NK-92 (cell line): ENCODE measurements at regions not wholly inside any gene's neighbourhood (a gene's known extent, or its start where the extent isn't known, plus 50 kb on each side); places are given as distances from the start of the nearest gene placed in this dataset.

Experiments
- DNase-seq: peaks from one replicate; lab custom pipeline; 2025; ENCODE audit not compliant: unreplicated experiment; lab: John Stamatoyannopoulos, UW

DNA sequence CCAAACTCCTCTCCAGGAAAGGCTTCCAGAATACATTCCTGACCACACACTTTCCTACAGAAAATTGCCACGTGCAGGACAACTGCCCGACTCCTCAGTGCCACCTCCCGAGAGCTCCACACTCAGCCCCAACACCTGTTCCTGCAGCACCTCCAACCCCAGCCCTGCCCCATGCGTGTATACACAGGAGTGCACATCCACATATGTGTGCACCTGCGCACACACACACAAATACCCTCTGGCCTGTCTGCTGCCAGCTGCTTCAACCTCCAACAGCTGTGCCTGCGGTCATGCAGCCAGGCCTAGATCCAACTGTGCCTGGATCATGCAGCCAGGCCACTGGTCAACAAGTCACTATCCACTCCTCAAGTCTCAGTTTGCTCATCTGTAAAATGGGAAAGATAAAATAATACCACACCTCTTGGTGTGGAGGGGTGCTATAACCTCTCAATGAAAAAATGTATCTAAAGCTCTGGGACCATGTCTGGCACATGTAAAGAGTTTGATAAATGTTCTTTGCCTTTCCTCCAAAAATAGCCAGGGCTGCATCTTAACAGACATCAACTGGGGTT, 152.1 kb upstream of the ID2 start:
- no peak for DNase-seq

DNA sequence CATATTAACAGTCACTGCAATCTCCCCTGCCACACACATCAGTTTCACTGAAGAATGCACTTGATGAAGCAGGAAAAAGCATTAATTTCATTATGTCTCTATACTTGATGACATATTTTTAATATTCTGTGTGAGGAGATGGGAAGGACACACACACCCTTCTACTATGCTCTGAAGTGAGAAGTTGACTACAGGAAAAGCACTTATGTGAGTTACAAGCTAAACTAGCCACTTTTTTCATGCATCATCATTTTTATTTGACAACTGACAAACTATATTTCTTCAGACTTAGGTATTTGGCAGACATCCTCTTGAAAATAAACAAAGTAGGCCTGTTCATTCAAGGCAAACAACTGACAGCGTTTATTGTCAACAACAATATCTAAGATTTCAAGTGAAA, 150.4 kb upstream of the ID2 start:
- no peak for DNase-seq

DNA sequence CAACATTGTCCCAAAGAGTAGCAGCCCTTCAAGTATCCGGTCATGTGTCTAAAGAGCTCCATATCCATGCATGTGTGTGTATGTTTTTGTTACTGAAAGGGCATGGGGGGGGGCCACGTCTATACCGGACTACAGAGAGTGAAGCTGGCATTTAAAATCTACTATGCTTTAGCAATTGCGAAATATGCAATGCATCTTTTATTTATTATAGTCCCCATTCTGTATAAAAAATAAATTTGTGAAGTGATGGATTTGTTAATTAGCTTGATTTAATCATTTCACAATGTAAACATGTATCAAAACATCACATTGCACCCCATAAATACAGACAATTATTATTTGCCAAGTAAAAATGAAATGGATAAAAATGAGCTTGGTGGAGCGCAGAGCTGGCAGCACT, 149.4 kb upstream of the ID2 start:
- DNase-seq = no peak

DNA sequence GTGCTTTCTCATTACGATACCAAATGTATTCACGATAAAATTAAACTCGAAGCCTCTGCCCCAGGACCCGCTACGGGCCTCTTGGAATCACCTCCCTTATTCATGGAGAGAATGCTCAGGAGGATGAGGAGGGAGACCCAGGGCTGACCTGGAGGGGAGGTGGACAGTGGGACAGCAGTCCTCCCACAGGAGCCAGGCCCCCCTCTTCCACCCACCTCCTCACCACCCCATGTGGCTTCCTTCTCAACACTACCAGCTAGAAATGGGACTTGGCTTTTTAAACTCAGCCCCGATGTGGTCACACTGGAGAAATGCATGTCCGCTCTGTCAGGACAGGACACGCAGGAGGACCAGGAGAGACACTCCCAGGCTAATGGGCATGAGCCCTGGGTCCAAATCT, 147.9 kb upstream of the ID2 start:
- DNase-seq = no peak

DNA sequence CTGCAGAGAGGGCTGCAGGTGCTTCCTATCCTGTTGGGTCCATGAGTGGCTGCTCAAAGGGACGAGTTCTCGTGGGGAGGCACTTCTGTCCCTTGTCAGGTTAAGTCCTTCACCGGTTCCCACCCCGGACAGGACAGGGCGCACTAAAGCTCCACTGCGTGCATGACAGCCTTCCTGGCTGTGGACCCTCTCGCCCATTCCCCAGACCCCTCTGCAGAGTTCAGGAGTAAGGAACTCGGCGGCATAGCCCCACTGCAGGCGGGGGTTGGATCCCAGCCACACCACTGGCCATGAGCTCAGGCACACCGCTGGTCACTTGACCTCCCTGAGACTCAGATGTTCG, 147.5 kb upstream of the ID2 start:
- no peak for DNase-seq

DNA sequence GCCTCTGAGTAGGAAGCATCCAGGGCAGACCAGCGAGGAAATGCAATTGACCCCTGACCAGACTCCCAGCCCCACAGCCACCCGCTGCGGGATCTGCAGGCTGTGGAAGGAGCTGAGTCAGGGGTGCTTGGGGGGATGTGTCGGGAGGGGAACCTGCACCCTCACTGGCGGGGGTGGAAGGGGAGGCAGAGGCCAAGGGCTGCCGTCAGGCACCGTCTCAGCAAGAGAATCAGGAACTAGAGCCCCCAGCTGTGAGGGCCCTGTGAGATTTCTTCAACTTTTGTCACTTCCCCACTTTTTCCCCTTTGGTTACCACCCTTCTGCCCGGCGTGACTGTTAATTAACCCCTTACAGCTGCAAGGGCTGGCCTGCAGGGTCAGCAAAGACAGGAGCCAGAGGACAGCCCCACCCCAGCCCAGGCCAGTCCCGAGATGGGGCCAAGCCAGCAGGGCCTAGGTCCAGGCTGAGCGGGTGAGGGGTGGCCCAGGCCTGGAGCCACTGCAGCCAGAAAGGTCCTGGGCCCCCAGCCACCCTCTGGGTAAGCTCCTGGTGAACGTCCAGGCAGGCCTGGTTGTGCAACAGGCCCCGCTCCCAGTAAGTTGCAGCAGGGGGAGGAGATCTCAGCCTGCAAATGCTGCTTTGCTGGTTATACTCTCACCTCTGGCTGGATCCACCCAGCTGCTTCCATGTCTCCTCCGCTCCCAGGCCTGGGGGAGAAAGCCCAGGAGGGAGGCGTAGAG, 147.0 kb upstream of the ID2 start:
- DNase-seq = no peak

DNA sequence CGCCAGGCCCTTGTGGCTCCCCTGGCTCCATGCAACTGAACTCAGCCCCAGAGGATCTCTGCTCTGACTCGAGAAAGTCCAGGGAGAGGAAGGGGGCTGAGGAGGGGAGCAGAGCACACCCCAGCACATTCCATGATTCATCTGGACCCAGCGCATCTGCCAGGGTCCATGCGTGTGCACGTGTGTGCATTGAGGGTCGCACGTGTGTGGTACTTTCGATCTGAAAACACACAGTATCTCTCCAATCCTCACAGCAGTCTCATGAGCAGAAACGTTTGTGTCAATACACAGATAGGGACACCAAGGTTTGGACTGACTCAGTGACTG, 146.4 kb upstream of the ID2 start:
- DNase-seq = no peak

DNA sequence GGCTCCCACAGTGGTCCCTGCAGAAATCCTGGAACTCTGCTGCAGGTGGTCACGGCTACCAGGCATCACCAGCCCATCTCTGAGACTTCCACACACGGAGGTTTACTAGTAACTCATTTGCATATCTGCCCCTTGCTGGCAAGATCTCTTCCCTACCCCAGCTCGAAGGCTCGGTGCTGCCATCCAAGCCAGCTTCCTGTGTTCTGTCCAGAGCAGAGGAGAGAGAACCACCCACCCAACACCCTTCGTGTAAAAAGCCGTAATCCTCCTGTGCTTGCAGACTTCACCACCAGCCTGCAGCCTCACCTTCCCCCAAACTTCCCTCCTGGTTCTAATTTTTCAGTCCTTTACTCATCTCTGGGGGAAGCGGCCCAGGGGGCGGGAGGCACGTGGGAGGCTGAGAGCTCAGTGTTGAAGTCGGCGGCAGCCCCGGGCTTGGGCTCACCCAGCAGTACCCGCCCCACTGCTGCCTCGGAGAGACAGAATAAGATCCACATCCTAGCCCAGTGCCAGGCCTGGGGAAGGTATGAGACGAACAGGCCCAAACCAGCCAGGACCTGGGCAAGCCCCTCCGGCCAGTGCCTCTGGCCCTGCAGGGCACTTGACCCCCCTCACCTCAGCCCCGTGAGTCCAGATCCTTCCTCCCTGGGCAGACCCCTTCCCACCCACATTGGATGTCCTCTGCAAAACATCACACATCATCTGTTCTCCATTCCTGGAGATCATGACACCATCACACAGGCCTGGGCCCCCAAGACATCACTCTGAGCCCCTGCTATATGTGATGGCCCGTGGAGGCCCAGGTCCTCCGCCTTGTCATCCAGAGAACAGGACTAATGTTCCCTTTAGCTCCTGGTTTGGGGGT, 145.8 kb upstream of the ID2 start:
- no peak for DNase-seq

DNA sequence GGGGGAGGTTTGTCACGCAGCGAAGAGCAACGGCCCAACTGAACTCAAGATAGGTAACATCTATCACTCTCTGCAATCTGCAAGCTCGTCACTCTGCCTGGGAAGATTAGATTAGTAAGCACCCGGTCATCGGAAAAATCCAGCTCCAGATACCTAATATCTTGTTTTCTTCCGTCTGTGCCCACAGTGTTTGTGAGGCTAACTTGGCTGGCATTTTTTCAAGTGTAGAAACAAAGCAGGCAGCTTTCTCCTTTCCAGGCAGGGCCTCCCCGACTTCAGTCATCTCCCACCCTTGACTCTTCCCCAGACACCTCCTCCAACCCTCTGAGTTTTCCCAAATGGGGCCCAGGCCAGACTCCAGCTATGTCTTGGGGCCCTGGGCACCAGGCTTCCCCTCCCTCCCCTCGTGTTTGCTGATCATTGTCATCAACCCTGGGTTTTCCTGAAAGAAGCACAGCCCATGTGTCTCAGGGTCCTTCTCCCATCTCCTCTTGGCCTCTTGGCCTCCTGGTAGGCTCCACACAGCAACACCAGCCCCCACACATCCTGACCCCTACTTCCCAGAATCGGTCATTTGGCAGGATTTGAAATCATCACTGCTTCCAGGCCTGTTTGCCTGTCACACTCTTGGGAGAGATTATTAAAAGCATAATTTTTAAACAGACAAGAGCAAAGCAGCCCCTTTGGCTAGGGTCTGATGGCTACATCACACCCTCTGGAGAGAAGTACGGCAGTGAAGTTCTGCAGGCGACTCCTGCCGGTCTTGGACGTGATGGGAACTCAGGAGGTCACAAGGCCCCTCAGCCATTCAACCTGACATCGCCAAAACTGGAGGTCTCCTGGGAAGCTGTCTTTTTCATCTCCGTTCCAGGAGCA, 144.9 kb upstream of the ID2 start:
- no peak for DNase-seq

DNA sequence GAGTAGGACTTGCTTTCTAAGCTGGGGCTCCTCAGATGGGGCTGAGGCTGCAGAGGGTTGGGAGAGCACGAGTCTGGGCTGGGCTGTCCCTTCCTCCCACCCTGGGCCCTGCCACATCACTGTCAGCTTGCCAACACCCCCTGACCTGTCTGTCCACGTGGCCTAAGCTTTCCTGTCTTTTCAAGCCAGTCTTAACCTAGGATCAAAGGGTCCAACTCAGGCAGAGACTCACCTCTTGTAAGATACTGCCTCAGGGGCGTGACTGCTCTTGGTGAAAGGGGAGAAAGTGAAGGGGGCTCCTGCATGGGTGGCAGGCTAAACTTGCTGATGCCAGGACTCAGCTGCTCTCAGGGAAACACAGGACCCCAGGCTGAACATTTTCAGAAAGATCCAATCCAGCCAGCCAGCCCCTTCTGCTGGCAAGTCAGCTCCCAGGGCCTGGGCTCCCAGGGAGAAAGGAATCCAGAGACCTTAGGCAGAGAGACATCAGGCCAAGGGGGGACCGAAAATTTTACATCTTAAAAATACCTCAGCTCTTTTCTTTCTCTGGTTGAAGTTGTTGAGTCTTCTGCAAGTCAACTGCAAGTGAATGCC, 144.2 kb upstream of the ID2 start:
- no peak for DNase-seq

DNA sequence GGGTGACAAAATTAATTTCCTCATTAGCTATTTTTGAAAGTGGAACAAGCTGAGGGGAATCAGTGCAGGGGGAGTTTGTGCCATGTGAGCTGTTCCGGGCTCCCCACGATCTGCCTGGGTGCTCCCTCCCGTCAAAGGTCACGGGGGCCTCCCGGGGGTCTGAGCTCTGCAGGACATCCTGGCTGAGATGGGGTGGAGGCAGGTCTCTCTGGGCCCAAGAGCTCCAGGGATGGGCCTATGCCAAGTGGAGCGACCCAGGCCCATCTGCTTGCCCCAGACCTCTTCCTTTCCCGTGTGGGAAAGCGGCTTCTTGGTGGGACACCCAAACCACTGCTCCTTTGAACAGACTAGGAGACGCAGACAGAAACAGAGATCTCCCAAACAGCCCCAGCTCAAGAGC, 143.3 kb upstream of the ID2 start:
- DNase-seq = no peak

DNA sequence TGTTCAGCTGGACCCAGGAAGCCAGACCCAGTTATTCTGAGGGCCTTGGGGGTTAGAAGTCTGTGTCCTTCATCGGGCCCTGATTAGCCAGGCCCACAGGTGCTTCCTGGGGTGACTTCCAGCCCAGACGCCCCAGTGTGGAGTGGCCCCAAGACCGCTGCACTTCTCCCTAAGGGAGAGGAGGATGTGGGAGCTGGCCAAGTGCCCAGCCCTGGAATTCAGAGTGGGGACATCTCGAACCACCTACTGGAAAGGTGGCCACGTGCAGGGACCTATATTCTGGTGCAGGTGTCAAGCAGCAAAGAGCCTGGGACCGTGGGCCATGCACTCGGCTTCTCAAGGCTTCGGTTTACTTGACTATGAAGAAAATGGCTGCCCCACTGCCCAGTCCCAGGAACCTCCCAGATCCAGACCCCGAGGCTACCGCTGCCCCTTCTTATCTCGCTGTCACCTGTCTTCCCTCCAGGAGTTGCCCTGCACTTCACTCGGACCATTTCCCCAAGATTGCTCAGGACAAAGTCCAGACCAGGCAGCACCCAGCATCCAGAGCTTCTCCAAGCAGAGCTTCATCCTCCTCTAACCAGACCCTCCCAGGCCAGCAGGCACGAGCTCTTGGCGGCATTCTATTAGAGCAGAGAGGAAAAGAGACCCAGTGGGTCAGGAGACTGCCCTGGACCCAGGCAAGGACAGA, 142.8 kb upstream of the ID2 start:
- no peak for DNase-seq

DNA sequence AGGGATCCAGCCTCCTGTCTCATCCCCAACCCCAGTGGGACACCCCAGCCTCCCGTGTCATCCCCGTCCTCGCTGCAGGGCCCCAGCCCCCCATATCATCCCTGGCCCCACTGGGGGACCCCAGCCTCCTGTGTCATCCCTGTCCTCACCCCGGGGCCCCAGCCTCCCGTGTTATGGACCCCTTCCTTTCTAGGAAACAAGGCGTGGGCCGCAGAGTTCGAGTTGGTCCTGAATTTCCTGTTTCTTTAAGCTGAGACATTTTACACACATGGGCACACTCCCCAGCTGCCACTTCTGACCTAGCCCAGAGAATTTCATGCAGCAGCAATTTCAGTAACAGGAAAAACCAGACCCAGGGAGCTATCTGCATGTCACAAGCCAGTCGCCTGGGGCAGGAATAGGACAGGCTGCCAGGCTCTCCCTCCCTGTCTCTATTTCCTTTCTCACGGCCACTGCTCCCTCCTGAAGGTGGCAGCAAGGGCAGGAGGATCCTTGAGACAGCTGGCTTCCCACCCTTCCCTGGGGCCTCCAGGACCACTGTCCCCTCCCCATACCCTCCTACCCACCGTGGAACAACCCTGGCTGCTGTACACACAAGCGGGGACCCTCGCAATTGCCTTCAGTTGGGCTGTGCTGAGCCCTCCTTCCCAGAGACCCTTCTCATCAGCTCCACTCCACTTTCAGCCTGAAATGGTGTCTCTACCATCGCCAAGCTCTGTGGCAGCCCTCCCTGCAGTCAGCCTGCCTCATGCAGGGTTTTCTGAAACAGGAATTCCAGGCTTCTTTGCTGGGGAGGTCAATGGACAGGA, 141.9 kb upstream of the ID2 start:
- no peak for DNase-seq

DNA sequence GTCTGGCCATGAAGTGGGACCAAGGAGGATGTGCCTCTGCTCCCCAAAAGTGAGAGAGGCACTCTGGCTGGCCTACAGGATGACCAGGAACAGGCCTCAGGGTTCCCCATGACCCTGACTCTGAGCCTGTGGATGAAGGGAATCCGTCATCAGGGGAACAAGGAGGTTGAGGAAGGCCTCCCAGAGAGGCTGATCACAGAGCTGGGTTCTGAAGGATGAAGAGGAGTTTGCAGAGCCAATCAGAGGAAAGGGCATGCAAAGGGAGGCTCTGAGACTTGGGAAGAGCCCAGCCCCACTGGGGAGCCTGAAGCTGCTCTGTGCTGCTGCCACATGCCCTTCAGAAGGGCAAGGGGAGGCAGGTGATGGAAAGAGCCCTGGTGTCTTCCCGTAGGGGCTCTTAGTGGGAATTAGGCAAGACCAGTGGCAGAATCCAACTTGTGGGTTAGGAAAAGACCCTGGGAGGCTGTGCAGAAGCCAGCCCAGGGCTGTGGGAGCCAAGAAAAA, 141.3 kb upstream of the ID2 start:
- no peak for DNase-seq

DNA sequence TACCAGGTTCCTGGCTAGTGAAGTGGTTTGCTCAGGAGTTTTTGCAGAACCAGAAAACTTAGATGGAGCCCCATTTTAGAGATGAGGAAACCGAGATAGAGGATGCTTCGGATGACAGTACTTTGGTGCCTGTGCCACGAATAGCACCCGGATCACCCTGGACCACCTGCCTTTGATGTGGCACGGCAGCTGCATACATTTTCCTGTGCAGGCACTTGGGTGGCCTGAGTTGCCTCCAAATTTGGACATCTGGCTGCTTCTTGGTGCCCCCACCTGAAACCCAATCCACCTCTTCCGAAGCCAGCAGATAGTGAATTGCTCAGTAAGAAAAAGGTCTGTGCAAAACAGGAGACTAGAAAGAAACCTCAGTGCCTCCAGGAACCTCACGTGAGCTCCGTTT, 140.6 kb upstream of the ID2 start:
- DNase-seq = no peak

DNA sequence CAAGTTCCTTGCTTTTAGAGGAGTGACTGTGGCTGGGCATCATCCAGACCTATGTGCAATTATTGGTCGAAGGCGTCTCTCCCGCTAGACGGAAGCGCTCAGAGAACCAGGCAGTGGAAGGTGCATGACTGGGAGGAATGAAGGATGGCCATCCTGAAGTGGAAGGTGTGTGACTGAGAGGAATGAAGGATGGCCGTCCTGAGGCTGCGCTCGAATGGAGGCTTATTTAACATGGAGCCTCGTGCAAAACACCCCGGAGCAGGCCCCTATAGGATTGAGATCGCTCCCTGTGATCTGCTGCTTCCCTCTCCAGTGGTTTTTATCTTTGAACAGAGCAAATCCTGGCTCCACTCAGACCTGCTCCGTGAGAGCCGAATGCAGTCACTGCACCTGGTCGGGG, 140.2 kb upstream of the ID2 start:
- no peak for DNase-seq

DNA sequence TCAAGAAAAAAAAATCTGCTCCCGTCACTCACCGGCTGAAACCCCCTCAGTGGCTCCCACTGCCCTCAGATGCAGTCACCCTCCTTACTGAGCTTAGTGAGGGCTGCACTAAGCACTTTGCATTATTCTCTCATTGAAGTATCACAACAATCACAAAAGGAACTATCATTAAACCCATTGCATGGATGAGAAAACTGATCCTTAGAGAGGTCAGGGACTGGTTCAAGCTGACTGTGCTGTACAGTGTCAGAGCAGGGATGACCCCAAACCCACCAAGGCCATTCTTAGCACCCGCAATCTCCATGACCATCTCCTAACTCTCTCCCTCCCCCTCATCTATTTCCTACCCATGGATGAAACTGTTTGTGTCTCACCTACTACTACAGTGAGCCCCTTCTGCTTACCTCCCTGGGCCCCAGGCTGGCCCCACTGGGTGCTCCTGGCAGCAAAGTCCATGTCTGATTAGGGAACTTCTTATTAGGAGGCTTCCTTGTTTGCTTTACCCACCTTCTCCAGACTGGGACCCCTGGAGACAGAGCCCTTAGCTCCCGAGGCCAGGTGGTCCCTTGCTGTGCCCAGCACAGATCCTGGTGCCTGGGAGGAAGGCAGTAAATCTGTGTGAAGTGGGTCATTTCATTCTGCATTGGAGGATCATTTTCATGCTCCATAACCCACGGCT, 139.3 kb upstream of the ID2 start:
- DNase-seq = no peak

DNA sequence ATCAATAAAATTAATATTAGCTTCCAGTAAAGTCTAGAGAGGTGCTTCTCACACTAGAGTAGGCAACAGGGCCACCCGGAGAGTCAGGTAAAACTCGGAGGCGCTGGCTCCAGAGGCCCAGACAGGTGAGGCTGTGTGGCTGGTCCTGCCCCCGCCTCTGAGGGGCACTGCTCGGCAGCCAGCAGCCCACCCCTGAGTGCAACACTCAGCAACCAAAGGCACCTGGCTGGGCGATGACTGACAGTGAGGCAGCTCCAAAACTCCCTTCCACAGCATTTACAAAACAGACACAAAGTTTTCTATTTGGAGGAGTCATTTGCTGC, 138.8 kb upstream of the ID2 start:
- DNase-seq = no peak
